ENCODE measurements at regions not wholly inside any gene's neighbourhood (a gene's known extent, or its start where the extent isn't known, plus 50 kb on each side); places are given as distances from the start of the nearest gene placed in this dataset.

DNA sequence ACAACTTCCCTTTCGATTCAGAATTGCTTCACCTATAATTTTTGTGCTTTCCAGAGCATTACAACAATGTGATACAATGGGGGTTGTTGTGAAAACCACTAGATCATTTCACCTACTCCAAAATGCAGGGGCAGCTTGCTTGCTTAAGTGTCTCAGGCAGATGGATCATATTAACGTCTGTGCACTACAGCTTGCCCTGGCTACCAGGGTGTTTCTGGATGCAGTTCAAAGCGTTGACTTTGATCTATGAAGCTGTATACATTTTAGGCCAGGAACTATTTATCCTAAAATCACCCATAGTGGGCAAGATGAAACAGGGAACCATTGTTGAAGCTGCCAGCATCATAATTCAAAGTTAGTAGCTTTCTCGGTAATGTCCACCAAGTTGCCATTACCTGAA lies 339.5 kb upstream of the HSF2 start:
- Histone ChIP-seq H3K9me3 (ENCODE audit: low read length) (no peaks in the 10 kb centered on the region), H3K27me3 (ENCODE audit: control insufficient read depth in 1 of 2, insufficient read depth in 2 of 2, low read length in 2 of 2) (peaks cover 0 to 3% of the 10 kb centered on the region in 2 experiments; a peak in 1 of 5 replicates), H3K4me3 (replicated peaks in 1 of 3; ENCODE audit: insufficient read depth in 1 of 3, low read depth in 2 of 3, low read length in 3 of 3) (no peak overlapping the region), H3K9ac (ENCODE audit: insufficient read depth, low read depth, low read length) (no peak overlapping the region), H4K20me1 (ENCODE audit: insufficient read depth, low read length) (no peaks in the 10 kb centered on the region), H3K36me3 (replicated peaks in 1 of 2; ENCODE audit: control insufficient read depth in 1 of 2, insufficient read depth in 2 of 2, low read length in 2 of 2) (no peaks in the 10 kb centered on the region), H3K4me1 (ENCODE audit: insufficient read depth, low read length) (no peaks in the 10 kb centered on the region), H3K4me2 (ENCODE audit: low read depth, low read length) (no peak overlapping the region), H3K27ac (ENCODE audit: extremely low read length, insufficient read depth, low read length) (no peak overlapping the region), H3K79me2 (ENCODE audit: insufficient read depth, low read length) (no peaks in the 10 kb centered on the region), H2AFZ (ENCODE audit: low read length) (no peak overlapping the region)
- intact Hi-C loops (cut with micrococcal nuclease; ENCODE audit: unreplicated experiment): no loop called here
- DNase-seq (ENCODE audit: low spot score) (no peak), ATAC-seq (no peak), FAIRE-seq (no peak)
- POLR2A ChIA-PET: no interaction called here
- TF ChIP-seq ZNF24 (IDR thresholded peaks at IDR 0.05): no peak
- no peak for TF ChIP-seq ISX (CRISPR knock-in tag; conservative IDR thresholded peaks at IDR 0.05)
- TF ChIP-seq, protein P1, sequence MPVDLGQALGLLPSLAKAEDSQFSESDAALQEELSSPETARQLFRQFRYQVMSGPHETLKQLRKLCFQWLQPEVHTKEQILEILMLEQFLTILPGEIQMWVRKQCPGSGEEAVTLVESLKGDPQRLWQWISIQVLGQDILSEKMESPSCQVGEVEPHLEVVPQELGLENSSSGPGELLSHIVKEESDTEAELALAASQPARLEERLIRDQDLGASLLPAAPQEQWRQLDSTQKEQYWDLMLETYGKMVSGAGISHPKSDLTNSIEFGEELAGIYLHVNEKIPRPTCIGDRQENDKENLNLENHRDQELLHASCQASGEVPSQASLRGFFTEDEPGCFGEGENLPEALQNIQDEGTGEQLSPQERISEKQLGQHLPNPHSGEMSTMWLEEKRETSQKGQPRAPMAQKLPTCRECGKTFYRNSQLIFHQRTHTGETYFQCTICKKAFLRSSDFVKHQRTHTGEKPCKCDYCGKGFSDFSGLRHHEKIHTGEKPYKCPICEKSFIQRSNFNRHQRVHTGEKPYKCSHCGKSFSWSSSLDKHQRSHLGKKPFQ (CRISPR knock-in tag; IDR thresholded peaks at IDR 0.05; ENCODE audit: insufficient replicate concordance): no peak
- CTCF ChIA-PET (ENCODE audit: low intra/inter-chr PET ratio, low total read pairs): no interaction called here
- WGBS (ENCODE audit: low lambda C conversion rate): 13% methylated on average over 4 of the region's 4 CpGs
- BruUV-seq (replicated peaks): no TSS peak
- in situ Hi-C loops (cut with HindIII; ENCODE audit: extremely low pct_ligation_motif_present, low pct_unique_long_range_greater_than_20kb): no loop called here

DNA sequence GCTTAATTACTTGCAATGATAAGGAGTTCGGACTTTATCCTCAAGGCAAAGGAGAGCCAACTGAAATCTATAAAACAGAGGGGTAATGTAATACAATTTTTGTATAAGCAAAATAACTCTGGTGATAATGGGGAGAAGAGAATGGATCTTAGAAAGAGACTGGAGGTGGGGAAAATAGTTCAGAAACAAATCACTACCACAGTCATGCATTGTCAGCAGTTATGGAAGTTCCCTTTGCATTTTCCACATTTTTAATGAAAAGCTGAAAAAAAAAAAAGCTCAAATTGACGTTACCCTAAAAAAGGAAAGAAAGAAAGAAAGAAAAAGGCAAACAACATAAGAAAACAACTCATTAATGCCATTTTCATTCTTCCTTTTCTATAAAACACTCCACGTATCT lies 337.6 kb upstream of the HSF2 start:
- intact Hi-C loops (cut with micrococcal nuclease; ENCODE audit: unreplicated experiment): no loop called here
- H3K36me3 ChIP-seq (replicated peaks in 1 of 2; ENCODE audit: control insufficient read depth in 1 of 2, insufficient read depth in 2 of 2, low read length in 2 of 2): no peaks in the 10 kb centered on the region
- no peak overlapping the region for H3K27ac ChIP-seq (ENCODE audit: extremely low read length, insufficient read depth, low read length)
- POLR2A ChIA-PET: no interaction called here
- peak; percentile 77 for TF ChIP-seq MAFF (IDR thresholded peaks at IDR 0.05; ENCODE audit: low read depth, low read length)
- no peak for TF ChIP-seq ZNF562 (CRISPR knock-in tag; IDR thresholded peaks at IDR 0.05; ENCODE audit: borderline replicate concordance)
- no peak for TF ChIP-seq ZNF235 (CRISPR knock-in tag; IDR thresholded peaks at IDR 0.05; ENCODE audit: borderline replicate concordance)
- TF ChIP-seq MAFK (conservative IDR thresholded peaks at IDR 0.05 in 1 of 2, IDR thresholded peaks at IDR 0.05 in 1 of 2; ENCODE audit: low read length in 2 of 2): peak; percentile 53 to 85
- TF ChIP-seq, protein P2, sequence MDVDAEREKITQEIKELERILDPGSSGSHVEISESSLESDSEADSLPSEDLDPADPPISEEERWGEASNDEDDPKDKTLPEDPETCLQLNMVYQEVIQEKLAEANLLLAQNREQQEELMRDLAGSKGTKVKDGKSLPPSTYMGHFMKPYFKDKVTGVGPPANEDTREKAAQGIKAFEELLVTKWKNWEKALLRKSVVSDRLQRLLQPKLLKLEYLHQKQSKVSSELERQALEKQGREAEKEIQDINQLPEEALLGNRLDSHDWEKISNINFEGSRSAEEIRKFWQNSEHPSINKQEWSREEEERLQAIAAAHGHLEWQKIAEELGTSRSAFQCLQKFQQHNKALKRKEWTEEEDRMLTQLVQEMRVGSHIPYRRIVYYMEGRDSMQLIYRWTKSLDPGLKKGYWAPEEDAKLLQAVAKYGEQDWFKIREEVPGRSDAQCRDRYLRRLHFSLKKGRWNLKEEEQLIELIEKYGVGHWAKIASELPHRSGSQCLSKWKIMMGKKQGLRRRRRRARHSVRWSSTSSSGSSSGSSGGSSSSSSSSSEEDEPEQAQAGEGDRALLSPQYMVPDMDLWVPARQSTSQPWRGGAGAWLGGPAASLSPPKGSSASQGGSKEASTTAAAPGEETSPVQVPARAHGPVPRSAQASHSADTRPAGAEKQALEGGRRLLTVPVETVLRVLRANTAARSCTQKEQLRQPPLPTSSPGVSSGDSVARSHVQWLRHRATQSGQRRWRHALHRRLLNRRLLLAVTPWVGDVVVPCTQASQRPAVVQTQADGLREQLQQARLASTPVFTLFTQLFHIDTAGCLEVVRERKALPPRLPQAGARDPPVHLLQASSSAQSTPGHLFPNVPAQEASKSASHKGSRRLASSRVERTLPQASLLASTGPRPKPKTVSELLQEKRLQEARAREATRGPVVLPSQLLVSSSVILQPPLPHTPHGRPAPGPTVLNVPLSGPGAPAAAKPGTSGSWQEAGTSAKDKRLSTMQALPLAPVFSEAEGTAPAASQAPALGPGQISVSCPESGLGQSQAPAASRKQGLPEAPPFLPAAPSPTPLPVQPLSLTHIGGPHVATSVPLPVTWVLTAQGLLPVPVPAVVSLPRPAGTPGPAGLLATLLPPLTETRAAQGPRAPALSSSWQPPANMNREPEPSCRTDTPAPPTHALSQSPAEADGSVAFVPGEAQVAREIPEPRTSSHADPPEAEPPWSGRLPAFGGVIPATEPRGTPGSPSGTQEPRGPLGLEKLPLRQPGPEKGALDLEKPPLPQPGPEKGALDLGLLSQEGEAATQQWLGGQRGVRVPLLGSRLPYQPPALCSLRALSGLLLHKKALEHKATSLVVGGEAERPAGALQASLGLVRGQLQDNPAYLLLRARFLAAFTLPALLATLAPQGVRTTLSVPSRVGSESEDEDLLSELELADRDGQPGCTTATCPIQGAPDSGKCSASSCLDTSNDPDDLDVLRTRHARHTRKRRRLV (CRISPR knock-in tag; IDR thresholded peaks at IDR 0.05): no peak
- ATAC-seq (no peak), DNase-seq (ENCODE audit: low spot score) (no peak), FAIRE-seq (no peak)
- no peak overlapping the region for H2AFZ ChIP-seq (ENCODE audit: low read length)
- BruUV-seq (replicated peaks): no TSS peak
- no peak overlapping the region for H3K4me3 ChIP-seq (replicated peaks in 1 of 3; ENCODE audit: insufficient read depth in 1 of 3, low read depth in 2 of 3, low read length in 3 of 3)
- H3K4me1 ChIP-seq (ENCODE audit: insufficient read depth, low read length): no peaks in the 10 kb centered on the region
- H3K9ac ChIP-seq (ENCODE audit: insufficient read depth, low read depth, low read length): no peak overlapping the region
- H3K9me3 ChIP-seq (ENCODE audit: low read length): no peaks in the 10 kb centered on the region
- in situ Hi-C loops (cut with HindIII; ENCODE audit: extremely low pct_ligation_motif_present, low pct_unique_long_range_greater_than_20kb): no loop called here
- CTCF ChIA-PET (ENCODE audit: low intra/inter-chr PET ratio, low total read pairs): no interaction called here
- no peaks in the 10 kb centered on the region for H3K79me2 ChIP-seq (ENCODE audit: insufficient read depth, low read length)
- no peak overlapping the region for H3K4me2 ChIP-seq (ENCODE audit: low read depth, low read length)
- H4K20me1 ChIP-seq (ENCODE audit: insufficient read depth, low read length): no peaks in the 10 kb centered on the region
- WGBS (ENCODE audit: low lambda C conversion rate): 1% methylated on average over 3 of the region's 3 CpGs
- H3K27me3 ChIP-seq (ENCODE audit: control insufficient read depth in 1 of 2, insufficient read depth in 2 of 2, low read length in 2 of 2): 0 out of 5 replicates have a peak, but pooled peaks cover 0 to 3% of the 10 kb centered on the region in 2 experiments
